Bronchial epithelial cell (primary cell): ENCODE measurements at regions not wholly inside any gene's neighbourhood (a gene's known extent, or its start where the extent isn't known, plus 50 kb on each side); places are given as distances from the start of the nearest gene placed in this dataset.

Experiments used
- DNase-seq: peaks from one replicate; pipeline ENCODE4 v3.0.0-alpha.2; 2010; ENCODE audit warnings: low read depth
- FAIRE-seq: peaks from 2 replicates; lab custom pipeline; 2011; peaks lifted over from hg19 to GRCh38; lab: Jason Lieb, UNC
- H3K27me3 ChIP-seq: 2 replicates; pipeline ENCODE4 v1.5.1; 2011; ENCODE audit warnings: low read length; ENCODE audit not compliant: control insufficient read depth, insufficient read depth
- H3K36me3 ChIP-seq: 2 replicates; pipeline ENCODE4 v1.5.1; 2011; ENCODE audit warnings: low read length; ENCODE audit not compliant: control insufficient read depth, insufficient read depth
- H3K4me3 ChIP-seq: 2 replicates; pipeline ENCODE4 v1.5.1; 2011; ENCODE audit warnings: mild to moderate bottlenecking, low read depth, low read length, control low read depth
- CTCF ChIP-seq: IDR thresholded peaks from 2 replicates; pipeline ENCODE4 v1.5.1; 2011; ENCODE audit warnings: mild to moderate bottlenecking, moderate library complexity, low read length, control low read depth, inconsistent platforms; ENCODE audit not compliant: insufficient read depth, severe bottlenecking

GRCh38 chr1:47638240-47638639 is 200.4 kb downstream of the FOXD2 start:
- no peak for TF ChIP-seq CTCF
- FAIRE-seq = no peak

DNA sequence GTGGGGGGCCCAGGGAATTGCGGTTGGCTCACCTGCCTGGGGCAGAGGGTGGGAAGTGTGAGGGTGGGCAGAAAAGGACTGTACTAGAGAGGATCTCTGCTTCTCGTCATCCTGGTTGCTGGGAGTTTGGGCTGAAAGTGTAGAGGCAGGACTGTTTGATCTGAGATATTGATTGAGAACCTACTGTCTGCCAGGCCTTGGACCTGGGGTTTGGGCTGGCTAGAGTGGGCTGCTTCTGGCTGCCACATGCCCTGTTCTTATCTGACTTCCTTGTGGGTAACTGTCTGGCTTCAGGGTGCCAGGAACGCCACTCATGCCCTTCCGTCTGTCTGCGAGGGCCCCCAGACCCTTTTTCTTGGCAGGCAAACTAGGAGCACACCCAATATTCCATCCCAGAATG is 200.9 kb downstream of the FOXD2 start:
- DNase-seq (no peak), FAIRE-seq (no peak)
- Histone ChIP-seq H3K36me3 (no peaks in the 10 kb centered on the region), H3K27me3 (peaks cover 6% of the 10 kb centered on the region), H3K4me3 (no peak overlapping the region)
- no peak for TF ChIP-seq CTCF

More at GRCh38 chr1:47638240-47638639, 200.4 kb downstream of the FOXD2 start:
- Histone ChIP-seq H3K4me3 (no peak overlapping the region), H3K27me3 (peaks cover 6% of the 10 kb centered on the region), H3K36me3 (no peaks in the 10 kb centered on the region)
- DNase-seq = no peak

- DNase-seq (no peak), FAIRE-seq (no peak)
- H3K27me3 ChIP-seq = peaks cover 5% of the 10 kb centered on the region
- H3K36me3 ChIP-seq = no peaks in the 10 kb centered on the region
- no peak overlapping the region for H3K4me3 ChIP-seq
- TF ChIP-seq CTCF = no peak
Measured at GRCh38 chr1:47643306-47644211, 205.7 kb downstream of the FOXD2 start.

- DNase-seq (no peak), FAIRE-seq (no peak)
- Histone ChIP-seq H3K27me3 (peaks cover 5% of the 10 kb centered on the region), H3K36me3 (no peaks in the 10 kb centered on the region), H3K4me3 (no peak overlapping the region)
- TF ChIP-seq CTCF = no peak
Measured at GRCh38 chr1:47644212-47644573, 206.3 kb downstream of the FOXD2 start.

GRCh38 chr1:47645151-47645550 is 207.3 kb downstream of the FOXD2 start:
- H3K4me3 ChIP-seq = no peak overlapping the region
- no peak for TF ChIP-seq CTCF
- DNase-seq (no peak), FAIRE-seq (no peak)
- H3K27me3 ChIP-seq = peaks cover 5% of the 10 kb centered on the region
- H3K36me3 ChIP-seq = no peaks in the 10 kb centered on the region

GRCh38 chr1:47646676-47647075 is 208.8 kb downstream of the FOXD2 start:
- Histone ChIP-seq H3K4me3 (no peak overlapping the region), H3K36me3 (no peaks in the 10 kb centered on the region), H3K27me3 (peaks cover 3% of the 10 kb centered on the region)
- TF ChIP-seq CTCF = no peak
- peak; percentile 32 for FAIRE-seq
- DNase-seq = peak; percentile 61
